ENCODE measurements at regions not wholly inside any gene's neighbourhood (a gene's known extent, or its start where the extent isn't known, plus 50 kb on each side); places are given as distances from the start of the nearest gene placed in this dataset.

DNA sequence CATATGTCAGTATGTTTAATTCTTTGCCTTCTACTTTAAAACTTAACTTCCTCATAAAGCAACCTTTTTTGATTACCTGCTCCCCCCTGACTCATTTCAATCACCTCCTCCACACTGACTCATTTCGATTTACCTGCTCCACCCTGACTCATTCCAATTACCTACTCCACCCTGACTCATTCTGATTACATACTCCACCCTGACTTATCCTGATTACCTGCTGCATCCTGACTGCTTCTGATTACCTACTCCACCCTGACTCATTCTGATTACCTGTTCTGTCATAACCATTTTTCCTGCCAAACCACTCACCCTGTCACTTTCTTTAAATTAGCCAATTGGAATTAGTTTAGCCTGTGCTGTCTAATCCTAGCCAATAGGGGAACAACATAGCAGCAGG, 263.6 kb downstream of the DDX3Y start:
- TF ChIP-seq POLR2A (IDR thresholded peaks at IDR 0.05; ENCODE audit: borderline replicate concordance, extremely low read depth, insufficient read depth, insufficient read length), result no peak
- no peak for TF ChIP-seq YY1 (IDR thresholded peaks at IDR 0.05; ENCODE audit: extremely low read depth, insufficient replicate concordance, low read depth, low read length)
- TF ChIP-seq POLR2AphosphoS5 (IDR thresholded peaks at IDR 0.05; ENCODE audit: low read depth, low read length), result no peak

All from HCT116 (cell line).